Suprapubic skin (tissue), 4 donors: ENCODE measurements at regions not wholly inside any gene's neighbourhood (a gene's known extent, or its start where the extent isn't known, plus 50 kb on each side); places are given as distances from the start of the nearest gene placed in this dataset.

Experiments used
- DNase-seq, 2 donors: peaks; one replicate each; pipeline ENCODE4 v3.0.0-alpha.2; 2019; ENCODE audit warnings: low spot score in 2 of 2
- H3K27ac ChIP-seq: fragments of 200-600 bp; sonication (generic); one replicate; pipeline ENCODE4 v1.5.1; 2019
- H3K27me3 ChIP-seq: fragments of 200-600 bp; sonication (generic); one replicate; pipeline ENCODE4 v1.5.1; 2019
- H3K36me3 ChIP-seq: fragments of 200-600 bp; sonication (generic); one replicate; pipeline ENCODE4 v1.5.1; 2019
- H3K4me1 ChIP-seq: fragments of 200-600 bp; sonication (generic); one replicate; pipeline ENCODE4 v1.5.1; 2019
- H3K4me3 ChIP-seq: fragments of 200-600 bp; sonication (generic); one replicate; pipeline ENCODE4 v1.5.1; 2019; ENCODE audit warnings: mild to moderate bottlenecking
- H3K9me3 ChIP-seq: fragments of 200-600 bp; sonication (generic); one replicate; pipeline ENCODE4 v1.5.1; 2019
- EP300 ChIP-seq: sonication (generic); formaldehyde crosslinking; IDR thresholded peaks from one replicate; pipeline ENCODE4 v1.6.1; 2017; ENCODE audit warnings: antibody characterized with exemption
- POLR2A ChIP-seq, 2 donors: fragments of 450-650 bp; IDR thresholded peaks; one replicate each; pipeline ENCODE4 v1.6.1; 2017; ENCODE audit warnings: antibody characterized with exemption in 2 of 2, mild to moderate bottlenecking in 2 of 2, moderate library complexity in 2 of 2
- POLR2AphosphoS5 ChIP-seq, 3 donors: sonication (generic); formaldehyde crosslinking; IDR thresholded peaks; one replicate each; pipeline ENCODE4 v1.6.1; 2017; ENCODE audit warnings: antibody characterized with exemption in 3 of 3
- WGBS: methylation state at CpG from one replicate; pipeline ENCODE4 v1.1.5; 2018; 5-methylcytosine and 5-hydroxymethylcytosine counted together
- TF ChIP-seq, protein P1 (sequence below), 2 donors: fragments of 200-600 bp in 1 of 2; fragments of 450-650 bp in 1 of 2; sonication (generic) in 1 of 2; IDR thresholded peaks; one replicate each; pipeline ENCODE4 v1.5.1; 2016 to 2019; ENCODE audit warnings: antibody characterized with exemption in 2 of 2, mild to moderate bottlenecking in 1 of 2, moderate library complexity in 1 of 2

GRCh38 chr4:176549161-176549865 is 229.5 kb downstream of the SPCS3 start:
- DNase-seq, result no peak
- no peaks in the 10 kb centered on the region for H3K27me3 ChIP-seq
- 61% methylated on average over 4 of the region's 4 CpGs for WGBS
- no peaks in the 10 kb centered on the region for H3K36me3 ChIP-seq
- H3K4me3 ChIP-seq, result no peak overlapping the region
- peaks cover 7% of the 10 kb centered on the region for H3K9me3 ChIP-seq
- H3K4me1 ChIP-seq, result no peaks in the 10 kb centered on the region
- no peak overlapping the region for H3K27ac ChIP-seq
- TF ChIP-seq POLR2AphosphoS5 (IDR thresholded peaks at IDR 0.05) (no peak), POLR2A (IDR thresholded peaks at IDR 0.05) (no peak), EP300 (no peak)
- TF ChIP-seq, protein P1, sequence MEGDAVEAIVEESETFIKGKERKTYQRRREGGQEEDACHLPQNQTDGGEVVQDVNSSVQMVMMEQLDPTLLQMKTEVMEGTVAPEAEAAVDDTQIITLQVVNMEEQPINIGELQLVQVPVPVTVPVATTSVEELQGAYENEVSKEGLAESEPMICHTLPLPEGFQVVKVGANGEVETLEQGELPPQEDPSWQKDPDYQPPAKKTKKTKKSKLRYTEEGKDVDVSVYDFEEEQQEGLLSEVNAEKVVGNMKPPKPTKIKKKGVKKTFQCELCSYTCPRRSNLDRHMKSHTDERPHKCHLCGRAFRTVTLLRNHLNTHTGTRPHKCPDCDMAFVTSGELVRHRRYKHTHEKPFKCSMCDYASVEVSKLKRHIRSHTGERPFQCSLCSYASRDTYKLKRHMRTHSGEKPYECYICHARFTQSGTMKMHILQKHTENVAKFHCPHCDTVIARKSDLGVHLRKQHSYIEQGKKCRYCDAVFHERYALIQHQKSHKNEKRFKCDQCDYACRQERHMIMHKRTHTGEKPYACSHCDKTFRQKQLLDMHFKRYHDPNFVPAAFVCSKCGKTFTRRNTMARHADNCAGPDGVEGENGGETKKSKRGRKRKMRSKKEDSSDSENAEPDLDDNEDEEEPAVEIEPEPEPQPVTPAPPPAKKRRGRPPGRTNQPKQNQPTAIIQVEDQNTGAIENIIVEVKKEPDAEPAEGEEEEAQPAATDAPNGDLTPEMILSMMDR (IDR thresholded peaks at IDR 0.05), result no peak

DNA sequence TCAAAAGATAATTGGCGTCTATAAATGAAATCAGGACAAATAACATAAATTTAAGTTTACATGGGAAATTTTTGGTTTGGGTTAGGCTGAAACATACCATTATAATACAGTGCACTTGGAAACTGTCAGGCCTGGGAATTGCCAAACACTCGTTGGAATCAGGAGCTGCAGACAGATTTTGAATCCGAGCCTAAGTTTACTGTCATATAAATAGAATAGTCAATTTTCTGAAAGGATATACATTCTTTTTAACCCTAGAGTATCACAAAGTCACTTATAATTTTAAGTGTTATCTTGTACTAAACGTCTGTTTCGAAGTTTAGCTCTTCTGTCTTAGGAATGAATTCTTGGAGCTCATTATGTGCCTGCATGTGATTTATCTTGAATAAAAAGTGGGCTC is 234.1 kb downstream of the VEGFC start:
- no peak overlapping the region for H3K4me3 ChIP-seq
- H3K27me3 ChIP-seq, result no peaks in the 10 kb centered on the region
- H3K27ac ChIP-seq, result no peak overlapping the region
- H3K4me1 ChIP-seq, result no peaks in the 10 kb centered on the region
- TF ChIP-seq POLR2AphosphoS5 (IDR thresholded peaks at IDR 0.05), result no peak
- TF ChIP-seq, protein P1 (IDR thresholded peaks at IDR 0.05), result no peak
- no peak for TF ChIP-seq POLR2A (IDR thresholded peaks at IDR 0.05)
- 57% methylated on average over 5 of the region's 5 CpGs for WGBS
- DNase-seq, result no peak
- H3K36me3 ChIP-seq, result no peaks in the 10 kb centered on the region
- H3K9me3 ChIP-seq, result peaks cover 2% of the 10 kb centered on the region

DNA sequence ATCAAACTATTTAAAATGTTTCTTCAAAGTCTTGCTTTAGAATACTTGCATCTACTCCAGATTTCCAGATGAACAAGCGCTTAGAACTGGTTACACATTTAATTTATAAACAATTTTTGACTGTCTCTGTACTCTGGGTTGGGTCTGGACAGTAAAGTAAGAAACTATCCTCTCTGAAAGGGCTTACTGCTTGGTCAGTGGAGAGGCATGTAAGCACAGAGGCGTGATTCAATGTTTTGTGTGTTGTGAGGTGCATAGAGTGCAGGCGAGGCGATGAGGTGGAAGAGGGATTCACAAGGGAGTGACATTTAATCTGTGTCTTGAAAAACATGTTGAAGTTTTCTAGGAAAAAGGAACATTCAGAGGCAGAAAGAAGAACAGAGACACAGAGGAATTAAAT is 231.4 kb downstream of the VEGFC start:
- Histone ChIP-seq H3K27ac (no peak overlapping the region), H3K36me3 (no peaks in the 10 kb centered on the region), H3K27me3 (no peaks in the 10 kb centered on the region), H3K4me3 (no peak overlapping the region), H3K4me1 (no peaks in the 10 kb centered on the region), H3K9me3 (no peaks in the 10 kb centered on the region)
- WGBS, result 69% methylated on average over 4 of the region's 4 CpGs
- TF ChIP-seq POLR2A (IDR thresholded peaks at IDR 0.05) (no peak), EP300 (no peak), POLR2AphosphoS5 (IDR thresholded peaks at IDR 0.05) (no peak)
- TF ChIP-seq, protein P1 (IDR thresholded peaks at IDR 0.05), result no peak
- no peak for DNase-seq

GRCh38 chr4:176563591-176563990 is 229.1 kb downstream of the VEGFC start:
- H3K27ac ChIP-seq, result no peak overlapping the region
- H3K9me3 ChIP-seq, result no peaks in the 10 kb centered on the region
- H3K4me1 ChIP-seq, result no peaks in the 10 kb centered on the region
- WGBS, result 41% methylated on average over 4 of the region's 4 CpGs
- TF ChIP-seq POLR2A (IDR thresholded peaks at IDR 0.05) (no peak), EP300 (no peak), POLR2AphosphoS5 (IDR thresholded peaks at IDR 0.05) (no peak)
- TF ChIP-seq, protein P1 (IDR thresholded peaks at IDR 0.05), result no peak
- H3K4me3 ChIP-seq, result no peak overlapping the region
- no peaks in the 10 kb centered on the region for H3K27me3 ChIP-seq
- H3K36me3 ChIP-seq, result no peaks in the 10 kb centered on the region
- no peak for DNase-seq

- DNase-seq, result no peak
- TF ChIP-seq POLR2A (IDR thresholded peaks at IDR 0.05), result no peak
- no peak for TF ChIP-seq POLR2AphosphoS5 (IDR thresholded peaks at IDR 0.05)
- no peak for TF ChIP-seq EP300
- TF ChIP-seq, protein P1 (IDR thresholded peaks at IDR 0.05), result no peak
- Histone ChIP-seq H3K36me3 (no peaks in the 10 kb centered on the region), H3K4me1 (no peaks in the 10 kb centered on the region), H3K27ac (no peak overlapping the region), H3K27me3 (no peaks in the 10 kb centered on the region), H3K9me3 (no peaks in the 10 kb centered on the region), H3K4me3 (no peak overlapping the region)
- WGBS, result 81% methylated on average over 2 of the region's 2 CpGs
Measured at GRCh38 chr4:176565049-176565448, 227.7 kb downstream of the VEGFC start.
